ENCODE measurements at regions not wholly inside any gene's neighbourhood (a gene's known extent, or its start where the extent isn't known, plus 50 kb on each side); places are given as distances from the start of the nearest gene placed in this dataset.

- no peak for DNase-seq
Observed at GRCh38 chr6:105990151-105990550, 96.0 kb upstream of the PRDM1 start.

DNA sequence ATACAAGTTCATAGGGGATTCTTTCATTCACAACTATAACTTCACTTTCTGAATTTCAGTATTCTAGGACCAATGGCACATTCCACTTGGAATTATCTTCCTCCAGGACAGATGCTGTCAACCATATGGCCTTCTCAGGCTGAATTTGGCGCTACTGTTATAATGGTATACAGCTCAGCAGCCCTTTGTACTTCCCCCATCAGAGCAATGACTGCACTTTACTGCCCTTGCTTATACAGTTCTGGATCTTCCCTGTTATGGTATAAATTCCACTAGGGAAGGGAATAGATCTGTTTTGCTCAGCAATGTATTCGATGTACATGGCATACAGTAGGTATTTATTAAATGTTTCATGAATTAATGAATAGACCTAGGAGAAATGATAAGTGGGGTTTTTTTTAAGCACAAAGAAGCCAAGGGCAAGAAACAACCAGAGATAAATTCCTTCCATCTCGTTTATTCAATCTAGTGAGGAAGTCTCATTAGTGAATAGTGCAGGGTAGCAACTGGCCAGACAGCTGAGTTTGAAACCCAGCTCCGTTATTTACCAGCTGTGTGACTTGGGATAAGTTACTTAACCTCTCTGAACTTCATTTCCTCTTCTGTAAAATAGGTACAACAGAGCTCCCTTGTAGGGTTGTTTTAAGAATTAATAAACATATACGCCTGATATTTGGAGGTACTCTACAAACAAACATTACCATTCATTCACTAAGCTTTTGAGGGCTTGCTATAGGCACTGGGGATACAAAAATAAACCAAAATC is 97.1 kb upstream of the PRDM1 start:
- peak; percentile 36 to 76 for DNase-seq

DNA sequence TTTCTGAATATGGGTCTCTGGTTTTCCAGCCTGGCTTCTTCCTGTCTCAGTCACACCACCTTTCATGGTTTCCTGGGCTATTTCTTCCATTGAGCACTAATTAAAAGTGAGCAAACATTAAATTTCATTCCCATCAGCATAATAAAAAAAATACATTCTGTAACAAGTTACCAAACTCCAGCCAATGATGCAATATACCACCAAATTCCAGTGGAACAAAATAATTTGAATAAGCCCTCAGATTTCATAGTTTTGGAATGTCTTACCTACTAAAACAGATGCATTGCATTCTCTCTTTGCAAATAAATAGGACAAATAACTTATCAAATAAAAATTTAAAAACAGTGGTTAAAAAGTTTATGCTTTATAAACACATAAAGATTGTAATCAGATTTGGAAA is 97.8 kb upstream of the PRDM1 start:
- DNase-seq: no peak

GRCh38 chr6:105987516-105987915 is 98.6 kb upstream of the PRDM1 start:
- no peak for DNase-seq

DNA sequence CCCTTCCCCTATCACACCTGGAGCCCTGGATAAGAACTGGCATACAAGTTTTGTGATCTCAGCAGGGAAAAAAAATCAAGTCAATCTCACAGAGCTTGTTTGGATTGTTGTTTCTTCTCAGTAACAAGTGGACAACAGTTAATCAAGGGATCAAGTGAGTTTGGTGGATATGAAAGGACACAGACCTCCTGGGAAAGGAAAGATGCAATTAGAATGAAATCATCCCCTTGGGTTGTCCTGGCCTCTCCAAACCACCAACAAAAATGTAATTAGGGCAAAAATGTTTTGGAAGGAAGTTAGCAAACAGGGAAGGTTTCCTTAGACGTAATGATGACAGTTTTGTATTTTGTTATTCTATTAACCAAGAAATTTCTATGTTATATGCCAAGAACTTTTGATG is 99.1 kb upstream of the PRDM1 start:
- DNase-seq: no peak

DNA sequence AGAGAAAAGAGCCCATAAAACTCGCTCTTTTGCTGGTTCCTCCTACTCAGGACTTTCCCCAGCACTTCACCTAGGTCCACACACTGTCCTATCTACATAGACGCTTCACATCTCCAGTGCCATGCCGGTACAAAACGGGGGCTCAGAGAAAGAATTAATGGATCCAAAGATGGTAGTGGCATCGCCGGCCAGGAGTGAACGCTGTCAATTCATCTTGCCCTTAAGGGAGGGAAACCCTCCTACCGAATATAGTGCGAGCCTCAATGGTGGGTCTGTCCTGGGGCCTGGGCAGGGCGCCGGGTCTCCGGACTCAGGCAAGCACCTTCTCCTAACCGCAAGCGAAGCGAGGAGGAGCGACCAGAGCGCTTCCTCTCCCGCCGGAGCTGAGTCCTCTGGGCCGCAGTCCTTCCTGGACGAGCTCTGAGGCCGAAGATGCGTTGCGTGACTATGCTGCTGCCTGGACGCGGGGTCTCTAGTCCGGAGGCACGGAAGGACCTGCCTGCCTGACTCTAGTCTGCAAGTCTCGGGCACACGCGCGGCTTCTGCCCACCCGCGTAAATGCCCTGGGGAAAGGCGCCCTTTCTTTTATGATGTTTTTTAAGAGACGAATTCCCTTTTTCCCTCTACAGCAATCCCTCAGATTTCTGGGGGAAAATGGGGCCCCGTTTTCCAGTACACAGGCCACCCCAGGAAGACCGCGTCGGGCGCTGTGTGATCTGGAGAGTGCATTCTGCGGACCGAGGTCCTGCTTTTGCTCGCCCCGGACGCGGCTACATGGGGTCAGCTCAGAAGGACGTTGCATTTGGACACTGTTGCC is 100.1 kb upstream of the PRDM1 start:
- DNase-seq: no peak

GRCh38 chr6:105985098-105985815 is 100.9 kb upstream of the PRDM1 start:
- DNase-seq: no peak

GRCh38 chr6:105983763-105984162 is 102.4 kb upstream of the PRDM1 start:
- no peak for DNase-seq

GRCh38 chr6:105982761-105983540 is 103.2 kb upstream of the PRDM1 start:
- peak in 1 of 2 experiments; percentile 53 for DNase-seq

DNA sequence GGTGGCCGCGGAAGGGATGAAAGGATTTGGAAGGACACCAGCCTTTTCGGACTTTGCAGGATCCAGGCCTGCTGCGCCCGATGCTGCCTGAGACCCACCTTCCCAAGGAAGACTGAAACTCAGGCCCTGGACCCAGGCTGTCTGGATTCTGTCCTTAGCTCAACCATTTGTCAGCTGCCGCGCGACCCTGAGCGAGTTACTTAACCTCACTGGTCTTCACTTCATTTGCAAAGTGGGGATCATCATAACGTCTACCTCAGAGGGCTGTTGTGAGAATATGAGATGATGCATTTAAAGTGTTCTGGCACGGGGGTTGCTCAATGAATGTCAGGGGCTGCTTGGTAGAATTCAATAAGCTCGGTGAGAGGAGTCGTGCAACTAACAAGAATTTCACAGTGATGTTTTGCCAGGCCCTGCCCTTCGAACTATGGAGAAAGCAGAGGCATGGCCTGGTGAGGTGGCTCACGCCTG is 104.2 kb upstream of the PRDM1 start:
- no peak for DNase-seq

DNA sequence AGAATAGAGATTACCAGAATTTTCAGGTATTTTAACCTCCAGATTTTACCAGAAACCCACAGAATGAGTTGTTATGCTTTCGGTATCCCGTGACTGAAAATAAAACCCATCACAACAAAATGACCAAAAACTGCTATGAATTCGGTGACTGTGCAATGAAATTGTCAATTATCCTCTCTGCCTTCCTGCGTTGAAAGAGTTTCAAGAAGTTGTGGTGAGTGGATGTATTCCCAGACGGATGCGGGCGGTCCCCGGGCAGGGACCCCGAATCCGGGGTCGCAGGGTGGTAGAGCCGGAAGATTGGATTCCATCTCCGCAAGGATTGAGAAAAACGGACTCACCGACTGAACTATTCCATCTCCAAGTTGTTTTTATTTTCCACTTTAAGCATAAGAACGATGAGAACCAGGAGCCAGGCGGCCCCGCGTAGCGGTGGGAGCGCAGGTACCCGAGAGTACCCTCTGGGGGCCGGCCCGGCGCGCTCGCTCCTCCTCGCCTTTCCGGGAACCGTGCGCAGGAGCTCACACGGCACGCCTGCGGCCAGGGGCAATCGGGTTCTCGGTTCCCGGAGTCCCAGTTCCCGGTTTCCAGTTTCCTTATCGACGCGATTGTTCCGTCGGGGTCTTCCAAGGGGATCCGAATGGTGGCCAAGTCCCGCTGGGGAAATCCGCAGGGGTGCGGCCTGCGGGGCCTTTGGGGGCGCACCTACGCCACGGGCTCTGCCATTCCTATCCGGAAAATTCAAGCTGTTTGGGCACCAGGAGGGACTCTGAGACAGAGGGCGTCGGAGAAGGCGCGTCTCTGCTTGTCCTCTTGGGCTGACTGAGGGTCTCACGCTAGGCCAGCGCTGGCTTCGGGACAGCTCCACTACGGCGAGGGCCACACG is 104.9 kb upstream of the PRDM1 start:
- DNase-seq: no peak

DNA sequence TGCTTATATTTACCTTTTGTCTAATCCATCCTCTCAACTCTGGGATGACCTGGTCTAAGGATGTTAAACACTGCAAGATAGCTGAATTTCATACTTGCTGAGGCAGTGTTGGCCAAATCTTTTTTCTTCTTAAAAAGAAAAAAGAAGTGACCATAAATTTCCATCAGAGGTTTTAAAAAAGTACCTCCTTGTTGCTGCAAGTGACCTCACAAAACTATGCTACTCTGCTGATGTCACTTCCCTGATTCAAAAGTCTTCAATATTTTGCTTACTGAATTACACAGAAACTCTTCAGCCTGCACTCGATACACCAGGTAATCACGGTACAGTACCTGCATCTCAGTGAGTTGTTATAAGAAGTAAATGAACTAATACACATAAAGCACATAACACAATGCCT is 107.2 kb upstream of the PRDM1 start:
- DNase-seq: no peak

GRCh38 chr6:105977934-105978504 is 108.1 kb upstream of the PRDM1 start:
- no peak for DNase-seq

DNA sequence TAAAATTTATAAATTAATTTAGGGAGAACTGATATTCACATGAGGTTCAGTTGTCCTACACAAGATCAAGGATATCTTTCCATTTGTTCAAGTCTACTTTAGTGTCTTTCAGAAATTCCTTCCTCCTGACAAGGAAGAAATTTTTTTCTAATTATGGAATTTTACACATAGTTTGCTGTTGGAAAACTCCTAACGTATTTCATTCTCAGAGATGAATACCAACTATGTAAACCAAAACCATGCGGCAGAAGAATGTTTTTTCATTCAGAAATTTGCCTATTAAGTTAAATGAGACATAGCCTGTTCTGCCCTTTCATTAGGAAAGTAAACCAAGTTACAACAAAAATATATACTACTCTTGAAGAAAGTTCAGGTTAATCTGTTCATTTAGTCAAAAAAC is 111.2 kb upstream of the PRDM1 start:
- no peak for DNase-seq

DNA sequence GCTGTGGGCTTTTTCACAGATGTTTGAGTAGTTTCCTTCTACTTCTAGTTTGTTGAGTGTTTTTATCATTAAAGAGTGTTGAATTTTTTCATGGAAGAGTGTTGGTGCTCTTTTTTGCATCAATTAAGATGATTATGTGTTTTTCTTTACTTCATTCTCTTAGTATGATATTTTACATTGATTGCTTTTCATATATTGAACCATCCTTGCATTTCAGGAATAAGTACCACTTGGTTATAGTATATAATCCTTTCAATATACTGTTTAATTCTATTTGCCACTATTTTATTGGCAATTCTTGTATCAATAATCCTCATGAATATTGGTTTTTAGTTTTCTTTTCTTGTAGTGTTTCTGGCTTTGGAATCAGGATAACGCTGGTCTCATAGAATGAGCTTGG is 113.7 kb upstream of the PRDM1 start:
- no peak for DNase-seq

DNA sequence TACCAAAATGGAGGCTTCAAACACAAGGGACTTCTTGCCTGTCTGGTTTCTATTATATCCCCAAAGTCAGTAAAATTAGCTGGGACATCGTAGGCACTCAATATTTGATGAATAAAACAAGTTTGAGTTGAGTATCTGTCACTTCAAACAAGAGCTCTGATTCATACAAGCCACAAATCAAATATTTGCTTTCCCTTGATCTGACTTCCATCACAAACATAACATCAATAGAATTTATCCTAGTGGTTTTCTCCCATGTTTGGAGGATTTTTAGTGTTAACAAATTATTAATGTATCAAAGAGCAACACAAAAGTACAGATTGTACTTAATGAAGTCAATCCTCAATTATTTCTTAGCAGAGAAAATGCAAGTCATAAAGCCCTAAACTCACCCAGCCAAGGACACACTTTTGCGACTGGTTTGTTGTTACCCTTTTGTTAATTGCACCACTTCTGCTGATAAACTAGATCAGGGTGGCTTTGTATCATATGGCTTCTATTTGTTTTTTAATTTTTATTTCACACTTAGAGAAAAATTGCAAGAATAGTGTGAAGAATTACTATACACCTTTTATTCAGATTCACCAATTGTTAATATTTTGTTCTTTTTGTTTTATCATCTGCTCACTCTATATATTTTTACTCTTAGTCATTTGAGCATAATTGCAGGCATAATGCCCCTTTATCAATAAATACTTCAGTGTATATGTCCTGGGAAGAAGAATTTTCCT is 117.4 kb upstream of the PRDM1 start:
- DNase-seq: no peak

GRCh38 chr6:105967917-105968602 is 118.1 kb upstream of the PRDM1 start:
- no peak for DNase-seq

DNA sequence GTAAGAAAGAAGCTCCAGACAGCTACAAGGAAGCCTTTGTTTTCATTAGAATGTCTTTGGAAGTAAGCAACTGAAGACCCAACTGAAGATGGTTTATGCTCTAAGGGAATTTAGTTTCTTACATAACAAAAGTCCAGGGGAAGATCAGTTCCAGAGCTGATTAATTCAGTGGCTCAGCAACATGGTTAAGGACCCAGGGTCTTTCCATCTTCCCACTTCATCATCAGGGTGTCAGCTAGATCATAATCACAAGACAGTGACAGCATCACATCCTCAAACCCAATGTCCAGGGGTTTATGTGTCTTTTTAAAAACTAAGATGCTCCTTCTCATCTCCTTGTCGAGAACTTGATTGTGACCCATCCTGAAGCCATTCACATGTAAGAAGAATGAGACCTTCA is 119.7 kb upstream of the PRDM1 start:
- no peak for DNase-seq

DNA sequence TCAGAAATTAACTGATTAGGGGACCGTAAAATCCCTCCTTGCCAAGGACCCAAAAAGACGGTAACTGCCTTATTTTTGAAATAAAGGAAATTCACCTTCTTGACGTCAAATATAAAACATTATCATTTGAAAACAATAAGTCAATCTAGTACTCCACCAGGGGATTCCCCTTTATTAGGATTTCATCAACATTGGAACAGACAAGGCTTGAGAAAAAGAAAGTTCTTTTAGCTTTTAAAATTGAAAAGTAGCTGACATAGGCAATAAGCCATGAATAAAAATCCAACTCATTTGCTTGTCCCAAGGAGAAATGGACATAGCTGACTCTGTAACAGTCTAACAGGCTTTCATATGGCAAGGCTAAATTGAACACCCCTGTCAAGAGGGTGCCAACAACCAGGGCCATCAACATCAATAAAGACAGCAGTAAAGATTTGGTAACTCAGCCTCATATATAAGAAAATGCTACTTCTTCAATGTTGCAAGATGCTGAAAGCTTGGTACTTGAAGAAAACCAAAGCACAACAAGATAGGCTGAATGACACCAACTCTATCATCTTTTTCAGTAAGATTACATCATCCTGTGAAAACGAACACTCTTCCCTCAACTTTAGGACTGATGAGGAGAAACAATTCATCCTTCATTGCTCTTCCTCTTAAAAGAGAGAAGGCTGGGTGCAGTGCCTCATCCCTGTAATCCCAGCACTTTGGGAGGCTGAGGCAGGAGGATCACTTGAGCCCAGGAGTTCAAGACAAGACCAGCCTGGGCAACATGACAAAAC is 121.0 kb upstream of the PRDM1 start:
- no peak for DNase-seq

Measured in NCI-H524 (cell line).